SKM-1 (cell line): ENCODE measurements at regions not wholly inside any gene's neighbourhood (a gene's known extent, or its start where the extent isn't known, plus 50 kb on each side); places are given as distances from the start of the nearest gene placed in this dataset.

Experiments used
- DNase-seq: peaks from one replicate; lab custom pipeline; 2025; ENCODE audit not compliant: unreplicated experiment; lab: John Stamatoyannopoulos, UW

GRCh38 chr5:4447657-4448056, 692.5 kb upstream of the ADAMTS16 start:
- DNase-seq = no peak

- no peak for DNase-seq
These were observed 686.5 kb upstream of the ADAMTS16 start for GRCh38 chr5:4453655-4454054.

GRCh38 chr5:4479426-4479825, 660.7 kb upstream of the ADAMTS16 start:
- no peak for DNase-seq

- no peak for DNase-seq
These were observed 659.4 kb upstream of the ADAMTS16 start for GRCh38 chr5:4480528-4481349.

- no peak for DNase-seq
These were observed 652.5 kb upstream of the ADAMTS16 start for GRCh38 chr5:4487581-4487980.

GRCh38 chr5:4511996-4512656, 628.0 kb upstream of the ADAMTS16 start:
- no peak for DNase-seq

- DNase-seq = no peak
These were observed 626.7 kb upstream of the ADAMTS16 start for GRCh38 chr5:4513381-4513780.

GRCh38 chr5:4514067-4514648, 626.0 kb upstream of the ADAMTS16 start:
- no peak for DNase-seq

- DNase-seq = no peak
These were observed 621.0 kb upstream of the ADAMTS16 start for GRCh38 chr5:4518903-4519672.

- no peak for DNase-seq
These were observed 619.6 kb upstream of the ADAMTS16 start for GRCh38 chr5:4520559-4520958.

GRCh38 chr5:4523038-4523437, 617.1 kb upstream of the ADAMTS16 start:
- no peak for DNase-seq

GRCh38 chr5:4531756-4532704, 608.1 kb upstream of the ADAMTS16 start:
- no peak for DNase-seq

- DNase-seq = no peak
These were observed 607.4 kb upstream of the ADAMTS16 start for GRCh38 chr5:4532705-4533080.

- no peak for DNase-seq
These were observed 606.5 kb upstream of the ADAMTS16 start for GRCh38 chr5:4533457-4534105.

- no peak for DNase-seq
These were observed 602.6 kb upstream of the ADAMTS16 start for GRCh38 chr5:4537489-4537888.

GRCh38 chr5:4540375-4541173, 599.6 kb upstream of the ADAMTS16 start:
- DNase-seq = no peak

GRCh38 chr5:4541334-4541733, 598.8 kb upstream of the ADAMTS16 start:
- no peak for DNase-seq

- DNase-seq = no peak
These were observed 597.9 kb upstream of the ADAMTS16 start for GRCh38 chr5:4542145-4542778.
